KMS-11 (cell line): ENCODE measurements at regions not wholly inside any gene's neighbourhood (a gene's known extent, or its start where the extent isn't known, plus 50 kb on each side); places are given as distances from the start of the nearest gene placed in this dataset.
"Not testable (repeated sequence)": the region's sequence is repeated elsewhere in the genome, so short reads cannot be mapped to it uniquely, and the experiment has no call there.

Experiments used
- H2AFZ ChIP-seq: fragments of 200-600 bp; sonication (generic); 2 replicates; pipeline ENCODE4 v1.6.1; 2016; ENCODE audit warnings: antibody characterized with exemption, mixed run types, low read depth
- H3K27ac ChIP-seq: fragments of 200-600 bp; sonication (generic); 2 replicates; pipeline ENCODE4 v1.6.1; 2016; ENCODE audit warnings: mild to moderate bottlenecking, mixed run types
- H3K27me3 ChIP-seq: fragments of 200-600 bp; sonication (generic); 2 replicates; pipeline ENCODE4 v1.6.1; 2017; ENCODE audit warnings: mild to moderate bottlenecking, low read depth, mixed run types, moderate library complexity; ENCODE audit not compliant: insufficient read depth
- H3K36me3 ChIP-seq: fragments of 200-600 bp; sonication (generic); 2 replicates; pipeline ENCODE4 v1.6.1; 2017; ENCODE audit warnings: mild to moderate bottlenecking, mixed run types; ENCODE audit not compliant: insufficient read depth
- H3K4me1 ChIP-seq: fragments of 200-600 bp; sonication (generic); 2 replicates; pipeline ENCODE4 v1.6.1; 2016; ENCODE audit warnings: mild to moderate bottlenecking, low read depth, mixed run types; ENCODE audit not compliant: poor library complexity, severe bottlenecking
- H3K4me2 ChIP-seq: fragments of 200-600 bp; sonication (generic); 2 replicates; pipeline ENCODE4 v1.7.0; 2016; ENCODE audit warnings: mild to moderate bottlenecking, mixed run types
- H3K4me3 ChIP-seq: fragments of 200-600 bp; sonication (generic); IDR thresholded peaks from 2 replicates; pipeline ENCODE4 v1.6.1; 2017; ENCODE audit warnings: low read depth, low read length, mixed read lengths; ENCODE audit not compliant: insufficient read depth
- H3K79me2 ChIP-seq: fragments of 200-600 bp; sonication (generic); 2 replicates; pipeline ENCODE4 v1.6.1; 2016; ENCODE audit warnings: low read depth, mixed run types; ENCODE audit not compliant: insufficient read depth
- H3K9ac ChIP-seq: fragments of 200-600 bp; sonication (generic); 2 replicates; pipeline ENCODE4 v1.6.1; 2016; ENCODE audit warnings: mild to moderate bottlenecking, mixed run types
- H4K20me1 ChIP-seq: fragments of 200-600 bp; sonication (generic); 2 replicates; pipeline ENCODE4 v1.6.1; 2016; ENCODE audit warnings: mild to moderate bottlenecking, mixed run types; ENCODE audit not compliant: insufficient read depth
- CTCF ChIP-seq: fragments of 200-600 bp; sonication (generic); conservative IDR thresholded peaks from 2 replicates; pipeline ENCODE4 v1.6.1; 2017; ENCODE audit warnings: low read depth, mild to moderate bottlenecking, antibody characterized with exemption, low read length, moderate library complexity, mixed read lengths

DNA sequence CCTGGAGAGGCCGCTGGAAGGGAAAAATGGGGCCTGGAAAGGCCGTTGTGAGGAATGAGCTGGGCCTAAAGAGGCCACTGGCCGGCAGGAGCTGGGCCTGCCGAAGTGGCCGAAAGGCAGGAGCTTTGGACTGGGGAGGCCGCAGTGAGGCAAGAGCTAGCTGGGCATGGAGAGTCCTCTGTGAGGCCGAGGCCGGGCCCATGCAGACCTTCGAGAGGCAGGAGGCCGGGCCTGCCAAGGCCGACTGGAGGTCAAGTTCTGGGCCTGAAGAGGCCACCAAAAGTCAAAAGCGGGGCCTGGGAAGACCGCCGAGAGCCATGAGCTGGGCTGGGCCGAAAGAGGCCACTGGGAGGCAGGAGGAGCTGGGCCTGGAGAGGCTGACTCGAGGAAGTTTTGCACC is 71.6 kb upstream of the COBL start:
- H3K4me3 ChIP-seq, H2AFZ ChIP-seq, H3K79me2 ChIP-seq, H3K27me3 ChIP-seq, H3K4me2 ChIP-seq, H3K4me1 ChIP-seq, H3K27ac ChIP-seq, H3K9ac ChIP-seq, H4K20me1 ChIP-seq, H3K36me3 ChIP-seq: not testable (repeated sequence)

GRCh38 chr7:51386806-51387568 is 70.4 kb upstream of the COBL start:
- H3K27me3 ChIP-seq, H3K4me1 ChIP-seq, H3K4me3 ChIP-seq, H3K36me3 ChIP-seq, H3K27ac ChIP-seq, H3K4me2 ChIP-seq, H3K79me2 ChIP-seq, H4K20me1 ChIP-seq, H2AFZ ChIP-seq, H3K9ac ChIP-seq: not testable (repeated sequence)

DNA sequence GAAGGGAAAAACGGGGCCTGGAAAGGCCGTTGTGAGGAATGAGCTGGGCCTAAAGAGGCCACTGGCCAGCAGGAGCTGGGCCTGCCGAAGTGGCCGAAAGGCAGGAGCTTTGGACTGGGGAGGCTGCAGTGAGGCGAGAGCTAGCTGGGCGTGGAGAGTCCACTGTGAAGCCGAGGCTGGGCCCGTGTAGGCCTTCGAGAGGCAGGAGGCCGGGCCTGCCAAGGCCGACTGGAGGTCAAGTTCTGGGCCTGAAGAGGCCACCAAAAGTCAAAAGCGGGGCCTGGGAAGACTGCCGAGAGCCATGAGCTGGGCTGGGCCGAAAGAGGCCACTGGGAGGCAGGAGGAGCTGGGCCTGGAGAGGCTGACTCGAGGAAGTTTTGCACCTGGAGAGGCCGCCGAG is 69.6 kb upstream of the COBL start:
- H3K4me1 ChIP-seq, H3K27me3 ChIP-seq, H4K20me1 ChIP-seq, H3K9ac ChIP-seq, H3K79me2 ChIP-seq, H2AFZ ChIP-seq, H3K4me3 ChIP-seq, H3K36me3 ChIP-seq, H3K4me2 ChIP-seq, H3K27ac ChIP-seq: not testable (repeated sequence)

DNA sequence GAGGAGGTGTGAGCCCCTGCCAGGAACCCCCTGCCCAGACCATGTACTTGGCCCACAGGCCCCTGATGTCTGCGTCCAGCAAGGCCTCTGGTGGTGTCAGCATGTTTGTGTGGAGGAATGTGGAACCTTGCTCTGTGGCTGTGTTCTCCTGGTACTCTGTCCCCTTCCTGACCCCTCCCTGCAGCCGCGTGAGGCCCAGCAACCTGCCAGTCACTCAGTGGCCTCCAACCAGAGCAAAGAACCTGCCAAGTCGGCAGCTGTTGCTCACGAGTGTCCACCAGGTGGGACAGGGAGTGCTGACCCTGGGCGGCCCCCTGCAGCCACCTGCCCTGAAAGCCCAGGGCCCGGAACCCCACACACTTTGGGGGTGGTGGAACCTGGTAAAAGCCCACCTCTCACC is 65.6 kb upstream of the COBL start:
- H3K9ac ChIP-seq, H3K79me2 ChIP-seq, H2AFZ ChIP-seq, H3K4me3 ChIP-seq, H3K27ac ChIP-seq, H4K20me1 ChIP-seq, H3K4me1 ChIP-seq, H3K36me3 ChIP-seq, H3K27me3 ChIP-seq, H3K4me2 ChIP-seq: not testable (repeated sequence)

- no peak overlapping the region for H3K9ac ChIP-seq
- H2AFZ ChIP-seq = no peak overlapping the region
- no peak overlapping the region for H3K27ac ChIP-seq
- TF ChIP-seq CTCF = no peak
- no peaks in the 10 kb centered on the region for H3K79me2 ChIP-seq
- H4K20me1 ChIP-seq = no peaks in the 10 kb centered on the region
- H3K4me2 ChIP-seq = no peak overlapping the region
- no peaks in the 10 kb centered on the region for H3K36me3 ChIP-seq
- H3K27me3 ChIP-seq = no peaks in the 10 kb centered on the region
- H3K4me3 ChIP-seq = no peak overlapping the region
- no peaks in the 10 kb centered on the region for H3K4me1 ChIP-seq
Observed at GRCh38 chr7:51376420-51377092, 59.9 kb upstream of the COBL start.

- H4K20me1 ChIP-seq = no peaks in the 10 kb centered on the region
- no peak overlapping the region for H3K4me2 ChIP-seq
- no peaks in the 10 kb centered on the region for H3K4me1 ChIP-seq
- H3K79me2 ChIP-seq = no peaks in the 10 kb centered on the region
- no peaks in the 10 kb centered on the region for H3K36me3 ChIP-seq
- H3K27ac ChIP-seq = no peak overlapping the region
- no peak overlapping the region for H3K4me3 ChIP-seq
- H3K9ac ChIP-seq = no peak overlapping the region
- no peak for TF ChIP-seq CTCF
- H2AFZ ChIP-seq = no peak overlapping the region
- H3K27me3 ChIP-seq = no peaks in the 10 kb centered on the region
Observed at GRCh38 chr7:51374936-51375335, 58.3 kb upstream of the COBL start.

DNA sequence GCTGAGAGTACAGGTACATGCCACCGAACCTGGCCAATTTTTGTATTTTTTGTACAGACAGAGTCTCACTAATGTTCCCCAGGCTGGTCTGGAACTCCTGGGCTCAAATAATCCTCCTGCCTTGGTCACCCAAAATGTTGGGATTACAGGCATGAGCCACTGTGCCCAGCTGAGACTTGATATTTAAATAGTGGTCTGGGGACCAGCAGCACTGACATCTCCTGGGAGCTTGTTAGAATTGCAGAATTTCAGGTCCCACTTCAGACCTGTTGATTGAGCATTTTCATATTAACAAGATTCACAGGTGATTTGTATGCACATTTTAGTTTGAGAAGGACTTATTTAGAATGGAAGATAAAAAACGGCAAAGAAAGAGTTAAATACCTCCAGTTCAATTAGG is 57.0 kb upstream of the COBL start:
- not testable (repeated sequence) for H3K79me2 ChIP-seq, H3K27me3 ChIP-seq, H2AFZ ChIP-seq, H3K4me3 ChIP-seq, H3K4me2 ChIP-seq, H3K4me1 ChIP-seq, H4K20me1 ChIP-seq, H3K27ac ChIP-seq, H3K36me3 ChIP-seq, H3K9ac ChIP-seq
